Panc1 (cell line): ENCODE measurements at regions not wholly inside any gene's neighbourhood (a gene's known extent, or its start where the extent isn't known, plus 50 kb on each side); places are given as distances from the start of the nearest gene placed in this dataset.

Experiments used
- ATAC-seq: fragments of 200-7000 bp; cut with Tn5 transposase; 2 replicates; pipeline ENCODE4 v1.9.1; 2020; ENCODE audit warnings: mild to moderate bottlenecking, moderate library complexity
- BruUV-seq: library from RNA; stranded (reverse); fragments of 400-500 nt; replicated peaks from 2 replicates; lab custom pipeline; 2021; lab: Mats Ljungman, UMichigan
- CTCF ChIA-PET: fragments of 300-600 bp; sonication (Branson Sonifier 250); formaldehyde crosslinking; loops from one replicate; lab custom pipeline; 2022; ENCODE audit warnings: antibody characterized with exemption; lab: Charles Lee
- POLR2A ChIA-PET: fragments of 300-600 bp; sonication (Branson Sonifier 250); formaldehyde crosslinking; loops from one replicate; lab custom pipeline; 2022; ENCODE audit warnings: antibody characterized with exemption; lab: Charles Lee
- DNase-seq: peaks from one replicate; pipeline ENCODE4 v3.0.0-alpha.2; 2010; ENCODE audit warnings: low read depth, low spot score
- H3K27ac ChIP-seq: 2 replicates; pipeline ENCODE4 v1.5.1; 2011; ENCODE audit warnings: mild to moderate bottlenecking, low read length, inconsistent platforms
- H3K27me3 ChIP-seq: fragments of 200-500 bp; sonication (Bioruptor generic); 2 replicates; pipeline ENCODE4 v1.6.0; 2014; ENCODE audit warnings: low read length, inconsistent platforms; ENCODE audit not compliant: control insufficient read depth, insufficient read depth
- H3K36me3 ChIP-seq: fragments of 200-500 bp; sonication (Bioruptor generic); 2 replicates; pipeline ENCODE4 v1.5.1; 2014; ENCODE audit warnings: inconsistent platforms, mild to moderate bottlenecking, low read length, moderate library complexity; ENCODE audit not compliant: control insufficient read depth, insufficient read depth
- H3K4me1 ChIP-seq: 2 replicates; pipeline ENCODE4 v1.5.1; 2011; ENCODE audit warnings: inconsistent platforms, mild to moderate bottlenecking, low read length, moderate library complexity; ENCODE audit not compliant: control insufficient read depth, insufficient read depth
- H3K4me3 ChIP-seq, 2 experiments: 2 replicates each; pipeline ENCODE4 v1.5.1; 2011 to 2012; ENCODE audit warnings: low read depth in 2 of 2, low read length in 2 of 2, mild to moderate bottlenecking in 2 of 2, inconsistent platforms in 1 of 2, moderate library complexity in 1 of 2
- H3K9me3 ChIP-seq: fragments of 200-500 bp; sonication (Bioruptor generic); 2 replicates; pipeline ENCODE4 v1.5.1; 2014; ENCODE audit warnings: low read depth, mild to moderate bottlenecking, inconsistent platforms, low read length, moderate library complexity; ENCODE audit not compliant: control insufficient read depth, insufficient read depth
- CTCF ChIP-seq: fragments of 450-650 bp; IDR thresholded peaks from 2 replicates; pipeline ENCODE4 v1.5.1; 2017; ENCODE audit warnings: mild to moderate bottlenecking
- POLR2AphosphoS5 ChIP-seq: IDR thresholded peaks from 2 replicates; pipeline ENCODE4 v1.6.1; 2012; ENCODE audit warnings: mild to moderate bottlenecking, low read depth, low read length, moderate library complexity
- REST ChIP-seq, 2 experiments: IDR thresholded peaks; 2 replicates each; pipeline ENCODE4 v1.6.1; 2011 to 2012; ENCODE audit warnings: low read depth in 2 of 2, control low read depth in 1 of 2, low read length in 1 of 2, mild to moderate bottlenecking in 1 of 2, moderate library complexity in 1 of 2; ENCODE audit not compliant: insufficient read depth in 1 of 2
- SIN3A ChIP-seq: IDR thresholded peaks from 2 replicates; pipeline ENCODE4 v1.6.1; 2012; ENCODE audit warnings: low read depth, mild to moderate bottlenecking, low read length, moderate library complexity, borderline replicate concordance; ENCODE audit not compliant: insufficient read depth
- TCF7L2 ChIP-seq: IDR thresholded peaks from 2 replicates; pipeline ENCODE4 v1.6.1; 2011; ENCODE audit warnings: mild to moderate bottlenecking, low read depth, low read length, inconsistent platforms
- in situ Hi-C: cut with HindIII; loops from 2 replicates; pipeline ENCODE4 v1.10.0; 2016; ENCODE audit warnings: low sequenced_read_pairs, low pct_unique_long_range_greater_than_20kb
- intact Hi-C: fragments of 100-400 bp; cut with micrococcal nuclease; formaldehyde crosslinking; loops from one replicate; pipeline ENCODE4 v1.10.0; 2022; ENCODE audit not compliant: unreplicated experiment

- in situ Hi-C loops (no loop called here), intact Hi-C loops (no loop called here)
- Histone ChIP-seq H3K27ac (no peak overlapping the region), H3K9me3 (no peaks in the 10 kb centered on the region), H3K4me3 (no peak overlapping the region), H3K36me3 (no peaks in the 10 kb centered on the region), H3K4me1 (no peaks in the 10 kb centered on the region), H3K27me3 (peaks cover 3% of the 10 kb centered on the region; the same call in 1 of the 2 replicates)
- ChIA-PET CTCF (no interaction called here), POLR2A (no interaction called here)
- ATAC-seq: no peak
- no peak for DNase-seq
- no TSS peak for BruUV-seq
- TF ChIP-seq POLR2AphosphoS5 (no peak), SIN3A (no peak)
Observed at GRCh38 chr19:32124585-32124984, 220.8 kb upstream of the ZNF507 start.

- TF ChIP-seq SIN3A (no peak), TCF7L2 (no peak), REST (IDR thresholded peaks at IDR 0.05; ENCODE audit: insufficient read depth in 1 of 2, low read depth in 2 of 2, low read length in 1 of 2) (no peak), POLR2AphosphoS5 (no peak), CTCF (no peak)
- Histone ChIP-seq H3K36me3 (no peaks in the 10 kb centered on the region), H3K4me3 (no peak overlapping the region), H3K27me3 (no peaks in the 10 kb centered on the region), H3K27ac (no peak overlapping the region), H3K9me3 (no peaks in the 10 kb centered on the region), H3K4me1 (no peaks in the 10 kb centered on the region)
- no peak for ATAC-seq
- ChIA-PET CTCF (no interaction called here), POLR2A (no interaction called here)
- intact Hi-C loops (no loop called here), in situ Hi-C loops (no loop called here)
- BruUV-seq: no TSS peak
- no peak for DNase-seq
Observed at GRCh38 chr19:32129141-32129540, 216.3 kb upstream of the ZNF507 start.

- POLR2A ChIA-PET: no interaction called here
Observed at GRCh38 chr19:32130332-32130731, 215.1 kb upstream of the ZNF507 start.

More at GRCh38 chr19:32130332-32130731, 215.1 kb upstream of the ZNF507 start:
- TF ChIP-seq CTCF: no peak
- no peak for TF ChIP-seq TCF7L2
- TF ChIP-seq SIN3A: no peak
- TF ChIP-seq REST (IDR thresholded peaks at IDR 0.05; ENCODE audit: insufficient read depth in 1 of 2, low read depth in 2 of 2, low read length in 1 of 2): no peak
- no peak for TF ChIP-seq POLR2AphosphoS5
- in situ Hi-C loops: no loop called here
- Histone ChIP-seq H3K4me3 (no peak overlapping the region), H3K9me3 (no peaks in the 10 kb centered on the region), H3K27ac (no peak overlapping the region), H3K4me1 (no peaks in the 10 kb centered on the region), H3K27me3 (no peaks in the 10 kb centered on the region), H3K36me3 (no peaks in the 10 kb centered on the region)
- intact Hi-C loops: no loop called here
- BruUV-seq: no TSS peak
- DNase-seq (no peak), ATAC-seq (no peak)
- CTCF ChIA-PET: no interaction called here
